Esophagus muscularis mucosa (tissue), 4 donors: ENCODE measurements at regions not wholly inside any gene's neighbourhood (a gene's known extent, or its start where the extent isn't known, plus 50 kb on each side); places are given as distances from the start of the nearest gene placed in this dataset.

ENCODE experiments used
- DNase-seq: peaks from one replicate; pipeline ENCODE4 v3.0.0-alpha.2; 2017; ENCODE audit errors: extremely low spot score
- H3K27ac ChIP-seq, 4 donors: fragments of 200-600 bp; sonication (generic); replicated peaks in 1 of 4; 1 replicate in 3 of 4; 2 replicates in 1 of 4; pipeline ENCODE4 v1.5.1; 2016 to 2019; ENCODE audit warnings: mild to moderate bottlenecking in 1 of 4
- H3K27me3 ChIP-seq, 4 donors: fragments of 200-600 bp; sonication (generic); one replicate each; pipeline versions ENCODE4 v1.5.1 to v1.6.0; 2016 to 2019
- H3K36me3 ChIP-seq, 4 donors: fragments of 200-600 bp; sonication (generic); one replicate each; pipeline ENCODE4 v1.5.1; 2016 to 2019
- H3K4me1 ChIP-seq, 4 donors: fragments of 200-600 bp; sonication (generic); one replicate each; pipeline ENCODE4 v1.5.1; 2016 to 2019
- H3K4me3 ChIP-seq, 4 donors: fragments of 200-600 bp; sonication (generic); 1 replicate in 2 of 4; 2 replicates in 2 of 4; pipeline ENCODE4 v1.5.1; 2016 to 2019; ENCODE audit warnings: mild to moderate bottlenecking in 4 of 4, moderate library complexity in 1 of 4
- H3K9me3 ChIP-seq, 4 donors: fragments of 200-600 bp; sonication (generic); 1 replicate in 3 of 4; 2 replicates in 1 of 4; pipeline ENCODE4 v1.5.1; 2016 to 2019
- EP300 ChIP-seq: sonication (generic); formaldehyde crosslinking; IDR thresholded peaks from one replicate; pipeline ENCODE4 v1.6.1; 2017; ENCODE audit warnings: antibody characterized with exemption
- POLR2A ChIP-seq: fragments of 450-650 bp; IDR thresholded peaks from one replicate; pipeline ENCODE4 v1.6.1; 2017; ENCODE audit warnings: antibody characterized with exemption, moderate library complexity, mild to moderate bottlenecking, low read depth
- POLR2AphosphoS5 ChIP-seq, 2 donors: sonication (generic); formaldehyde crosslinking; IDR thresholded peaks; one replicate each; pipeline ENCODE4 v1.6.1; 2017; ENCODE audit warnings: antibody characterized with exemption in 2 of 2
- WGBS: methylation state at CpG from one replicate; pipeline ENCODE4 v1.1.5; 2018; 5-methylcytosine and 5-hydroxymethylcytosine counted together
- intact Hi-C: fragments of 100-400 bp; cut with DNase I; formaldehyde crosslinking; loops from one replicate; pipeline ENCODE4 v1.15.1; 2023
- TF ChIP-seq, protein P1 (sequence below), 3 experiments: fragments of 200-600 bp in 2 of 3; fragments of 450-650 bp in 1 of 3; sonication (generic) in 2 of 3; IDR thresholded peaks; one replicate each; pipeline ENCODE4 v1.5.1; 2017 to 2019; ENCODE audit warnings: antibody characterized with exemption in 3 of 3, mild to moderate bottlenecking in 2 of 3, moderate library complexity in 1 of 3

DNA sequence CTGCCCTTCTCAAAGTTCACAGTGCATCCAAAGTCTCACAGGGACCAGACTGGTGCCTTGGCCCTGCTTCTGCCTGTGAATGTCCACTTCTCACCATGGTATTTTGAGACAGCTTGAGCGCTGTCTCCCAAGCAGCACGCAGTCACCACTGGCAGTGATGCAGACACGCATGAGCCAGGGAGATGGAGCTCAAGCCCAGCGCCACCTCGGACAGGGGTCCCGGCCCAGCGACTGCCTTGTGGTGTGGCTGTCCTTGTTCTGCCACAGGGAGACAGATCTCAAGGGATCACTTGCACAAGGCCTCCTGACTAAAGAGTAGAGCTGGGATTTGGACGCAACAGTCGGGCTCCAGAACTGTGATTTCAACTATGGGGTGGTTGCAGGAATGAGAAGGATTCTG, 92.6 kb upstream of the MBL2 start:
- no peak for DNase-seq
- no peaks in the 10 kb centered on the region for H3K4me1 ChIP-seq
- TF ChIP-seq EP300 (no peak), POLR2AphosphoS5 (IDR thresholded peaks at IDR 0.05) (no peak), POLR2A (no peak)
- TF ChIP-seq, protein P1, sequence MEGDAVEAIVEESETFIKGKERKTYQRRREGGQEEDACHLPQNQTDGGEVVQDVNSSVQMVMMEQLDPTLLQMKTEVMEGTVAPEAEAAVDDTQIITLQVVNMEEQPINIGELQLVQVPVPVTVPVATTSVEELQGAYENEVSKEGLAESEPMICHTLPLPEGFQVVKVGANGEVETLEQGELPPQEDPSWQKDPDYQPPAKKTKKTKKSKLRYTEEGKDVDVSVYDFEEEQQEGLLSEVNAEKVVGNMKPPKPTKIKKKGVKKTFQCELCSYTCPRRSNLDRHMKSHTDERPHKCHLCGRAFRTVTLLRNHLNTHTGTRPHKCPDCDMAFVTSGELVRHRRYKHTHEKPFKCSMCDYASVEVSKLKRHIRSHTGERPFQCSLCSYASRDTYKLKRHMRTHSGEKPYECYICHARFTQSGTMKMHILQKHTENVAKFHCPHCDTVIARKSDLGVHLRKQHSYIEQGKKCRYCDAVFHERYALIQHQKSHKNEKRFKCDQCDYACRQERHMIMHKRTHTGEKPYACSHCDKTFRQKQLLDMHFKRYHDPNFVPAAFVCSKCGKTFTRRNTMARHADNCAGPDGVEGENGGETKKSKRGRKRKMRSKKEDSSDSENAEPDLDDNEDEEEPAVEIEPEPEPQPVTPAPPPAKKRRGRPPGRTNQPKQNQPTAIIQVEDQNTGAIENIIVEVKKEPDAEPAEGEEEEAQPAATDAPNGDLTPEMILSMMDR (IDR thresholded peaks at IDR 0.05): no peak
- no peaks in the 10 kb centered on the region for H3K27me3 ChIP-seq
- no peak overlapping the region for H3K4me3 ChIP-seq
- intact Hi-C loops: no loop called here
- WGBS: 95% methylated on average over 2 of the region's 9 CpGs
- H3K9me3 ChIP-seq: no peaks in the 10 kb centered on the region
- no peak overlapping the region for H3K27ac ChIP-seq
- no peaks in the 10 kb centered on the region for H3K36me3 ChIP-seq

- intact Hi-C loops: no loop called here
- DNase-seq: no peak
Measured at GRCh38 chr10:52864201-52865106, 91.9 kb upstream of the MBL2 start.

DNA sequence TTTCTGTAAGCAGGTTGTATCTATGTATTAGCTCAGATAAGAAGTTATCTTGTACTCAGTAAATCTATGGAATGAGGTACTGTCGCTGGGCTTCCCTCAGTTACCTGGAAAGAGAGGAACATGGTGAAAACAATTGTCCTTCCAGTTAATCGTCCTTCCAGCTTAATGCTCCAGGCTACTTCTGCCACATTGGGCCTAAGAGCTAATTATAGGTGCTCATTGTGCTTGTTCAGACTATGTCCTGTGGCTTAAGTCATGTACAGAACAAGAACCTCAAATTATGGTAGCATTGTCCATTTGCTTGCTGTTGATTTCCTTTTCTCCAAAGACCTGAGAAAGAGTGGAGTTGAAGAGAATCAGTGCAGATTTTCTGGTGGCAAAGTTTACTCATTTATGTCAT, 86.1 kb upstream of the MBL2 start:
- no peaks in the 10 kb centered on the region for H3K27me3 ChIP-seq
- no peaks in the 10 kb centered on the region for H3K9me3 ChIP-seq
- H3K4me3 ChIP-seq: no peak overlapping the region
- no peak for DNase-seq
- TF ChIP-seq POLR2A (no peak), POLR2AphosphoS5 (IDR thresholded peaks at IDR 0.05) (no peak), EP300 (no peak)
- TF ChIP-seq, protein P1 (IDR thresholded peaks at IDR 0.05): no peak
- intact Hi-C loops: no loop called here
- no peaks in the 10 kb centered on the region for H3K4me1 ChIP-seq
- 81% methylated on average over 2 of the region's 2 CpGs for WGBS
- H3K36me3 ChIP-seq: no peaks in the 10 kb centered on the region
- no peak overlapping the region for H3K27ac ChIP-seq

More at GRCh38 chr10:52864201-52865106, 91.9 kb upstream of the MBL2 start:
- H3K27ac ChIP-seq: no peak overlapping the region
- H3K36me3 ChIP-seq: no peaks in the 10 kb centered on the region
- TF ChIP-seq POLR2A (no peak), EP300 (no peak), POLR2AphosphoS5 (IDR thresholded peaks at IDR 0.05) (no peak)
- TF ChIP-seq, protein P1 (IDR thresholded peaks at IDR 0.05): no peak
- H3K4me1 ChIP-seq: no peaks in the 10 kb centered on the region
- 59% methylated on average over 6 of the region's 10 CpGs for WGBS
- no peaks in the 10 kb centered on the region for H3K9me3 ChIP-seq
- no peaks in the 10 kb centered on the region for H3K27me3 ChIP-seq
- H3K4me3 ChIP-seq: no peak overlapping the region

DNA sequence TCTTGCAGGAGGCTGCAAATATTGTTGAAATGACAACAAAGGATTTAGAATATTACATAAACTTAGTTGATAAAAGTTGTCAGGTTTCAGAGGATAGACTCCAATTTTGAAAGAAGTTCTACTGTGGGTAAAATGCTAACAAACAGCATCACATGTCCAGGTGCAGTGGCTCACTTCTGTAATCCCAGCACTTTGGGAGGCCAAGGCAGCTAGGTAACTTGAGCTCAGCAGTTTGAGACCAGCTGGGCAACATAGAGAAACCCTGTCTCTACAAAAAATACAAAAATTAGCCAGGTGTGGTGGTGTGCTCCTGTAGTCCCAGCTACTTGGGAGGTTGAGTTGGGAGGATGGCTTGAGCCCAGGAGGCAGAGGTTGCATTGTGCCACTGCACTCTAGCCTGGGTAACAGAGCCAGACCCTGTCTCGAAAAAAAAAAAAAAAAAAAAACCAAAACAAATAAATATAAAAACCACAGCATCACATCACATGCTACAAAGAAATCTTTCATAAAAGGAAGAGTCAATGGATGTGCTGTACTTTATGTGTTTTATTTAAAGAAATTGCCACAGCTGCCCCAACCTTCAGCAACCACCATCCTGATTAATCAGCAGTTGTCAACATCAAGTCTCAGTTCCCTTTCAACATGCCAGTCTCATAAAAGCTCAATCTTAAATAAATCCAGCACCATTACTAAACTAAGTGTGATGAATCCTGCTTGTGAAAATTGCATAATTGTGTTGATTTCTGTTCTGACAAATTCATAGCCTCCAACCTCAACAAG, 83.2 kb upstream of the MBL2 start:
- Histone ChIP-seq H3K4me1 (no peaks in the 10 kb centered on the region), H3K4me3 (no peak overlapping the region), H3K27ac (no peak overlapping the region), H3K27me3 (no peaks in the 10 kb centered on the region), H3K9me3 (no peaks in the 10 kb centered on the region), H3K36me3 (no peaks in the 10 kb centered on the region)
- intact Hi-C loops: no loop called here
- TF ChIP-seq POLR2A: no peak
- TF ChIP-seq EP300: no peak
- TF ChIP-seq, protein P1 (IDR thresholded peaks at IDR 0.05): no peak
- TF ChIP-seq POLR2AphosphoS5 (IDR thresholded peaks at IDR 0.05): no peak
- DNase-seq: no peak
- WGBS: 69% methylated on average over 1 of the region's 1 CpG
